Astrocyte (in vitro differentiated cells and primary cell): ENCODE measurements at regions not wholly inside any gene's neighbourhood (a gene's known extent, or its start where the extent isn't known, plus 50 kb on each side); places are given as distances from the start of the nearest gene placed in this dataset.
A peak's percentile ranks its signal among the peaks of the same experiment; 100 is the strongest.

Experiments used
- DNase-seq: peaks from one replicate; pipeline ENCODE4 v3.0.0-alpha.2; 2010; ENCODE audit warnings: low read depth
- FAIRE-seq: peaks from 2 replicates; lab custom pipeline; 2011; peaks lifted over from hg19 to GRCh38; lab: Jason Lieb, UNC
- H2AFZ ChIP-seq: 2 replicates; pipeline ENCODE4 v1.6.0; 2012; ENCODE audit warnings: low read depth, low read length, inconsistent platforms
- H3K27ac ChIP-seq: 2 replicates; pipeline ENCODE4 v1.5.1; 2011; ENCODE audit warnings: low read depth, low read length, inconsistent platforms
- H3K27me3 ChIP-seq: 2 replicates; pipeline ENCODE4 v1.6.0; 2011; ENCODE audit warnings: low read length, inconsistent platforms; ENCODE audit not compliant: insufficient read depth
- H3K36me3 ChIP-seq: 2 replicates; pipeline ENCODE4 v1.5.1; 2011; ENCODE audit warnings: low read length, inconsistent platforms; ENCODE audit not compliant: insufficient read depth
- H3K4me1 ChIP-seq: 2 replicates; pipeline ENCODE4 v1.5.1; 2011; ENCODE audit warnings: low read length, inconsistent platforms; ENCODE audit not compliant: insufficient read depth
- H3K4me2 ChIP-seq: 2 replicates; pipeline ENCODE4 v1.6.0; 2012; ENCODE audit warnings: low read length, inconsistent platforms
- H3K4me3 ChIP-seq: 2 replicates; pipeline ENCODE4 v1.5.1; 2011; ENCODE audit warnings: low read depth, mild to moderate bottlenecking, low read length, inconsistent platforms; ENCODE audit not compliant: insufficient read depth
- H3K79me2 ChIP-seq: 2 replicates; pipeline ENCODE4 v1.6.0; 2012; ENCODE audit warnings: mild to moderate bottlenecking, low read length, inconsistent platforms; ENCODE audit not compliant: insufficient read depth
- H3K9ac ChIP-seq: 2 replicates; pipeline ENCODE4 v1.6.0; 2012; ENCODE audit warnings: mild to moderate bottlenecking, low read length, inconsistent platforms
- H3K9me3 ChIP-seq: 2 replicates; pipeline ENCODE4 v1.5.1; 2012; ENCODE audit warnings: low read depth, mild to moderate bottlenecking, low read length, inconsistent platforms; ENCODE audit not compliant: insufficient read depth
- H4K20me1 ChIP-seq: 2 replicates; pipeline ENCODE4 v1.6.0; 2012; ENCODE audit warnings: low read length, inconsistent platforms; ENCODE audit not compliant: insufficient read depth
- H3K27ac Mint-ChIP-seq: one replicate; pipeline ENCODE4 v1.8.0; 2021; ENCODE audit warnings: mild to moderate bottlenecking, mixed read lengths; ENCODE audit not compliant: unreplicated experiment
- H3K27me3 Mint-ChIP-seq: one replicate; pipeline ENCODE4 v1.8.0; 2021; ENCODE audit warnings: low read depth, mixed read lengths; ENCODE audit not compliant: unreplicated experiment
- H3K36me3 Mint-ChIP-seq: one replicate; pipeline ENCODE4 v1.8.0; 2021; ENCODE audit warnings: low read depth, mixed read lengths; ENCODE audit not compliant: unreplicated experiment
- H3K4me1 Mint-ChIP-seq: one replicate; pipeline ENCODE4 v1.8.0; 2021; ENCODE audit warnings: low read depth, mixed read lengths; ENCODE audit not compliant: unreplicated experiment
- H3K4me3 Mint-ChIP-seq: one replicate; pipeline ENCODE4 v1.8.0; 2021; ENCODE audit warnings: mild to moderate bottlenecking, moderate library complexity, mixed read lengths; ENCODE audit not compliant: unreplicated experiment
- H3K9me3 Mint-ChIP-seq: one replicate; pipeline ENCODE4 v1.8.0; 2021; ENCODE audit warnings: mild to moderate bottlenecking, mixed read lengths; ENCODE audit not compliant: unreplicated experiment
- CTCF ChIP-seq: IDR thresholded peaks from 2 replicates; pipeline ENCODE4 v1.5.1; 2011; ENCODE audit warnings: low read depth, mild to moderate bottlenecking, inconsistent platforms, low read length, moderate library complexity; ENCODE audit not compliant: insufficient read depth
- EZH2 ChIP-seq: IDR thresholded peaks from 2 replicates; pipeline ENCODE4 v1.6.1; 2012; ENCODE audit warnings: mild to moderate bottlenecking, low read length, inconsistent platforms; ENCODE audit not compliant: insufficient read depth

GRCh38 chr7:53642866-53643265 is 607.4 kb downstream of the POM121L12 start:
- H3K9me3 Mint-ChIP-seq: no peaks in the 10 kb centered on the region
- TF ChIP-seq EZH2 (no peak), CTCF (no peak)
- Histone ChIP-seq H3K27me3 (no peaks in the 10 kb centered on the region), H4K20me1 (no peaks in the 10 kb centered on the region), H3K9me3 (no peaks in the 10 kb centered on the region), H2AFZ (no peak overlapping the region), H3K9ac (no peak overlapping the region), H3K4me3 (no peak overlapping the region), H3K4me1 (no peaks in the 10 kb centered on the region), H3K36me3 (no peaks in the 10 kb centered on the region), H3K79me2 (no peaks in the 10 kb centered on the region), H3K4me2 (no peak overlapping the region), H3K27ac (no peak overlapping the region)
- H3K4me1 Mint-ChIP-seq: peaks cover 22% of the 10 kb centered on the region
- H3K36me3 Mint-ChIP-seq: no peaks in the 10 kb centered on the region
- peak overlapping the region; percentile 96 for H3K27ac Mint-ChIP-seq
- FAIRE-seq (no peak), DNase-seq (no peak)
- H3K27me3 Mint-ChIP-seq: no peaks in the 10 kb centered on the region
- no peak overlapping the region for H3K4me3 Mint-ChIP-seq

GRCh38 chr7:53656881-53657280 is 621.4 kb downstream of the POM121L12 start:
- Mint-ChIP-seq H3K27me3 (no peaks in the 10 kb centered on the region), H3K27ac (no peak overlapping the region), H3K4me3 (no peak overlapping the region), H3K4me1 (peaks cover 10% of the 10 kb centered on the region), H3K36me3 (no peaks in the 10 kb centered on the region), H3K9me3 (no peaks in the 10 kb centered on the region)
- no peaks in the 10 kb centered on the region for H3K27me3 ChIP-seq
- no peak overlapping the region for H3K9ac ChIP-seq
- H3K27ac ChIP-seq: no peak overlapping the region
- no peak overlapping the region for H2AFZ ChIP-seq
- H3K9me3 ChIP-seq: no peaks in the 10 kb centered on the region
- H4K20me1 ChIP-seq: no peaks in the 10 kb centered on the region
- FAIRE-seq (no peak), DNase-seq (no peak)
- H3K4me1 ChIP-seq: no peaks in the 10 kb centered on the region
- no peak for TF ChIP-seq CTCF
- TF ChIP-seq EZH2: no peak
- no peaks in the 10 kb centered on the region for H3K79me2 ChIP-seq
- no peak overlapping the region for H3K4me2 ChIP-seq
- H3K36me3 ChIP-seq: no peaks in the 10 kb centered on the region
- no peak overlapping the region for H3K4me3 ChIP-seq

GRCh38 chr7:53657586-53657985 is 622.2 kb downstream of the POM121L12 start:
- Mint-ChIP-seq H3K36me3 (no peaks in the 10 kb centered on the region), H3K9me3 (no peaks in the 10 kb centered on the region), H3K27ac (no peak overlapping the region), H3K4me1 (peaks cover 10% of the 10 kb centered on the region), H3K27me3 (no peaks in the 10 kb centered on the region), H3K4me3 (no peak overlapping the region)
- Histone ChIP-seq H3K4me3 (no peak overlapping the region), H3K4me1 (no peaks in the 10 kb centered on the region), H4K20me1 (no peaks in the 10 kb centered on the region), H3K36me3 (no peaks in the 10 kb centered on the region), H2AFZ (no peak overlapping the region), H3K79me2 (no peaks in the 10 kb centered on the region), H3K9ac (no peak overlapping the region), H3K27me3 (no peaks in the 10 kb centered on the region), H3K27ac (no peak overlapping the region), H3K4me2 (no peak overlapping the region), H3K9me3 (no peaks in the 10 kb centered on the region)
- no peak for FAIRE-seq
- TF ChIP-seq EZH2: no peak
- TF ChIP-seq CTCF: no peak
- no peak for DNase-seq
